HEK293T (cell line): ENCODE measurements at regions not wholly inside any gene's neighbourhood (a gene's known extent, or its start where the extent isn't known, plus 50 kb on each side); places are given as distances from the start of the nearest gene placed in this dataset.
A peak's percentile ranks its signal among the peaks of the same experiment; 100 is the strongest.
"Not testable (repeated sequence)": the region's sequence is repeated elsewhere in the genome, so short reads cannot be mapped to it uniquely, and the experiment has no call there.

Experiments used
- CTCF ChIA-PET: fragments of 350-600 bp; formaldehyde crosslinking; extraction: SDS; loops from one replicate; lab custom pipeline; 2021; ENCODE audit warnings: antibody characterized with exemption, inconsistent platforms; lab: Yijun Ruan, JAX
- POLR2A ChIA-PET: fragments of 350-600 bp; formaldehyde crosslinking; extraction: SDS; loops from one replicate; lab custom pipeline; 2020; ENCODE audit warnings: antibody characterized with exemption, inconsistent platforms; lab: Yijun Ruan, JAX
- DNase-seq: peaks from one replicate; pipeline ENCODE4 v3.0.0; 2012; ENCODE audit warnings: mixed read lengths; ENCODE audit errors: extremely low spot score
- ARNT ChIP-seq: fragments of 450-650 bp; IDR thresholded peaks from 2 replicates; pipeline ENCODE4 v1.6.1; 2017; ENCODE audit warnings: mild to moderate bottlenecking
- BHLHE40 ChIP-seq: fragments of 450-650 bp; IDR thresholded peaks from 2 replicates; pipeline ENCODE4 v1.6.1; 2016; ENCODE audit warnings: mild to moderate bottlenecking, moderate library complexity, borderline replicate concordance
- CTBP1 ChIP-seq: fragments of 450-650 bp; IDR thresholded peaks from 2 replicates; pipeline ENCODE4 v1.6.1; 2016; ENCODE audit warnings: borderline replicate concordance
- ELF4 ChIP-seq: fragments of 450-650 bp; IDR thresholded peaks from 2 replicates; pipeline ENCODE4 v1.6.1; 2017; ENCODE audit warnings: antibody characterized with exemption
- FOXA1 ChIP-seq: fragments of 450-650 bp; IDR thresholded peaks from 2 replicates; pipeline ENCODE4 v1.6.1; 2016; ENCODE audit warnings: mild to moderate bottlenecking
- FOXK2 ChIP-seq: fragments of 450-650 bp; IDR thresholded peaks from 2 replicates; pipeline ENCODE4 v1.6.1; 2016; ENCODE audit warnings: mild to moderate bottlenecking
- FOXM1 ChIP-seq: fragments of 450-650 bp; IDR thresholded peaks from 2 replicates; pipeline ENCODE4 v1.6.1; 2017; ENCODE audit warnings: mild to moderate bottlenecking, borderline replicate concordance
- HDGF ChIP-seq: fragments of 450-650 bp; IDR thresholded peaks from 2 replicates; pipeline ENCODE4 v1.6.1; 2017; ENCODE audit warnings: antibody characterized with exemption, borderline replicate concordance
- L3MBTL2 ChIP-seq: fragments of 450-650 bp; conservative IDR thresholded peaks from 2 replicates; pipeline ENCODE4 v1.6.1; 2016; ENCODE audit warnings: mild to moderate bottlenecking
- LEF1 ChIP-seq: fragments of 450-650 bp; IDR thresholded peaks from 2 replicates; pipeline ENCODE4 v1.6.1; 2017; ENCODE audit warnings: mild to moderate bottlenecking, borderline replicate concordance
- NFRKB ChIP-seq: fragments of 450-650 bp; IDR thresholded peaks from 2 replicates; pipeline ENCODE4 v1.6.1; 2016; ENCODE audit warnings: mild to moderate bottlenecking, moderate library complexity
- PKNOX1 ChIP-seq: fragments of 450-650 bp; IDR thresholded peaks from 2 replicates; pipeline ENCODE4 v1.6.1; 2016
- SP1 ChIP-seq: fragments of 450-650 bp; IDR thresholded peaks from 2 replicates; pipeline ENCODE4 v1.6.1; 2017
- SUZ12 ChIP-seq: fragments of 450-650 bp; IDR thresholded peaks from 2 replicates; pipeline ENCODE4 v1.6.1; 2016; ENCODE audit warnings: mild to moderate bottlenecking
- TARDBP ChIP-seq: fragments of 450-650 bp; IDR thresholded peaks from 2 replicates; pipeline ENCODE4 v1.6.1; 2016
- ZNF384 ChIP-seq: fragments of 450-650 bp; IDR thresholded peaks from 2 replicates; pipeline ENCODE4 v1.6.1; 2016

DNA sequence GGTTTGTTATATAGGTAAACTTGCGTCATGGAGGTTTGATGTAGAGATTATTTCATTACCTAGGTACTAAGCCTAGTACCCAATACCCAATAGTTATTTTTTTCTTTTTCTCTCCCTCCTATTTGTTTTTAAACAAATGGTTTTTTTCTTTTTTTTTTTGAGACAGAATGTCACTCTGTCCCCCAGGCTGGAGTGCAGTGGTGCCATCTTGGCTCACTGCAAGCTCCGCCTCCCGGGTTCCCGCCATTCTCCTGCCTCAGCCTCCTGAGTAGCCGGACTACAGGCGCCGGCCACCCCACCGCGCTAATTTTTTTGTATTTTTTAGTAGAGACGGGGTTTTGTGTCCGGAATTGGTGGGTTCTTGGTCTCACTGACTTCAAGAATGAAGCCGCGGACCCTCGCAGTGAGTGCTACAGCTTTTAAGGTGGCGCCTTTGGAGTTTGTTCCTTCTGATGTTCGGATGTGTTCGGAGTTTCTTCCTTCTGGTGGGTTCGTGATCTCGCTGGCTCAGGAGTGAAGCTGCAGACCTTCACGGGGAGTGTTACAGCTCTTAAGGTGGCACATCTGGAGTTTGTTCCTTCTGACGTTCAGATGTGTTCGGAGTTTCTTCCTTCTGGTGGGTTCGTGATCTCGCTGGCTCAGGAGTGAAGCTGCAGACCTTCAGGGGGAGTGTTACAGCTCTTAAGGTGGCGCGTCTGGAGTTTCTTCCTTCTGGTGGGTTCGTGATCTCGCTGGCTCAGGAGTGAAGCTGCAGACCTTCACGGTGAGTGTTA is 243.7 kb downstream of the PLA2G4A start:
- TF ChIP-seq L3MBTL2: peak; percentile 35; the same call in 1 of the 2 replicates
- POLR2A ChIA-PET, CTCF ChIA-PET, DNase-seq: not testable (repeated sequence)

DNA sequence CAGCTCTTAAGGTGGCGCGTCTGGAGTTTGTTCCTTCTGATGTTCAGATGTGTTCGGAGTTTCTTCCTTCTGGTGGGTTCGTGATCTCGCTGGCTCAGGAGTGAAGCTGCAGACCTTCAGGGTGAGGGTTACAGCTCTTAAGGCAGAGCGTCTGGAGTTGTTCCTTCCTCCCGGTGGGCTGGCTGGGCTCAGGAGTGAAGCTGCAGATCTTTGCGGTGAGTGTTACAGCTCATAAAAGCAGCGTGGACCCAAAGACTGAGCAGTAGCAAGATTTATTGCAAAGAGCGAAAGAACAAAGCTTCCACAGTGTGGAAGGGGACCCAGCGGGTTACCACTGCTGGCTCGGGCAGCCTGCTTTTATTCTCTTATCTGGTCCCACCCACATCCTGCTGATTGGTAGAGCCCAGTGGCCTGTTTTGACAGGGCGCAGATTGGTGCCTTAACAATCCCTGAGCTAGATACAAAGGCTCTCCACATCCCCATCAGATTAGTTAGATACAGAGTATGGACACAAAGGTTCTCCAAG is 244.3 kb downstream of the PLA2G4A start:
- DNase-seq, POLR2A ChIA-PET, CTCF ChIA-PET: not testable (repeated sequence)

- CTCF ChIA-PET, POLR2A ChIA-PET, DNase-seq: not testable (repeated sequence)
Observed at GRCh38 chr1:187073634-187074245, 245.0 kb downstream of the PLA2G4A start.

GRCh38 chr1:187074445-187075048 is 245.8 kb downstream of the PLA2G4A start:
- no peak for DNase-seq
- CTCF ChIA-PET: no interaction called here
- POLR2A ChIA-PET: no interaction called here
- TF ChIP-seq FOXM1: no peak
- no peak for TF ChIP-seq L3MBTL2
- TF ChIP-seq SUZ12: no peak
- TF ChIP-seq NFRKB: no peak
- TF ChIP-seq FOXK2: no peak
- TF ChIP-seq ELF4: no peak
- no peak for TF ChIP-seq LEF1
- no peak for TF ChIP-seq HDGF
- no peak for TF ChIP-seq TARDBP
- no peak for TF ChIP-seq CTBP1
- TF ChIP-seq FOXA1: no peak
- no peak for TF ChIP-seq PKNOX1
- no peak for TF ChIP-seq SP1
- no peak for TF ChIP-seq ZNF384
- no peak for TF ChIP-seq BHLHE40
- TF ChIP-seq ARNT: no peak

DNA sequence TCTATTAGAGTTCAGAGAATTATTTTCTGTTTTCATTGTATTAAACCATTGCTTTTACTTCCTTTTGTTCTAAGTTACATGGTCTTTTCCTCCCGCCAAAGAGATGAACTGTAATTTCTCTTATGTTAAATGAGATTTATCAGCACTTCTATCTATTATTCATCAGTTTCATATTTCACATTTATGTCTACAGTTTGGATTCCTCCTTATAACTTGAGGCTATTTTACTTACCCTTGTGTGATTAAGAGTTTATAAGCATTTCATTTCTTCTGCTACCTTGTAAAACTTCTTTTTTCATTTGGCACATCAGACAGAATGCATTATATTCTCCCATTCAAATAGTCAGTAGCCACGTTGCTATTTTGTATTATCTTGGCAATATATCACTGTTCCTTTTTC is 248.2 kb downstream of the PLA2G4A start:
- CTCF ChIA-PET: no interaction called here
- TF ChIP-seq SP1 (no peak), FOXM1 (no peak), NFRKB (no peak), HDGF (no peak), TARDBP (no peak), PKNOX1 (no peak), SUZ12 (no peak), FOXK2 (no peak), ARNT (no peak), ELF4 (no peak), BHLHE40 (no peak), LEF1 (no peak)
- POLR2A ChIA-PET: no interaction called here
- no peak for DNase-seq

DNA sequence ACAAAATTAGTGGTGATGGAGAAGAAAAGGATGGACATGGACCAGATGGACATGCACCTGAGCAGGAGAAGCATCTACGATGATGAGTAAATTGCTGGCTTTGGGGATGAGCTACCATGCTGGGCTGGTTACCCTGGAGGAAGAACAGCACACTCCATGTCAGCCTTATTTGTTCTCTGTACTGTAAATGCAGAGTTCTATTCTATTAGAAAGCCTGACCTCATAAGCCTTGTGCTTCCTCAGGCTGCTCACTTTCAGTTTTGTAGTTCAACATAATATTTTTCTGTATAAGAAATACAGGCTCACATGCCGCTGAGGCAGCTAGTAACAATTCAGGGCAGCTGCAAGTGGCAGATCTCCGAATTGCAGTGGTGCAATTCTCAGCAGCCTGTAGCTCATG is 249.6 kb downstream of the PLA2G4A start:
- TF ChIP-seq SP1: no peak
- no peak for TF ChIP-seq ELF4
- no peak for TF ChIP-seq LEF1
- TF ChIP-seq FOXK2: no peak
- TF ChIP-seq FOXA1: no peak
- TF ChIP-seq SUZ12: no peak
- TF ChIP-seq CTBP1: no peak
- TF ChIP-seq NFRKB: no peak
- POLR2A ChIA-PET: no interaction called here
- CTCF ChIA-PET: no interaction called here
- DNase-seq: no peak

DNA sequence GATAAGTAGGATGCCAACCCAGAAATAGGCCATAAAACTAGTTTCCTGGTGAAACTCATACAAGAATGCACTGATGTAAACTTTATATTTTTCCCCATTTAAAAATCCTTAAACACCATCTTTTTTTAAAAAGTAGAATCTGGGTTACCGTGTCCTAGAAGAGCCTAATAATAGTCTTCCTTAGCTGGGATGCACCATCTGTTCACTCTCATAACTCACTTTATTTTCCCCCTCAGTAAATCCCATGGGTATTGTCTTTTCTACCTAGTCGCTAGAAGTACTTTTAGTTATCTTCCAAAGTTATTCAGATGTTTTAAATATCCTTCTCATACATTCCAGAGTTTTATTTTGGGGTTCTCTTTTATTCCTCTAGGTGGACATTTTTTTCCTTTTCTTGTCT is 250.2 kb downstream of the PLA2G4A start:
- POLR2A ChIA-PET: no interaction called here
- no peak for DNase-seq

More for the DNA sequence above, 250.2 kb downstream of the PLA2G4A start:
- TF ChIP-seq SUZ12 (no peak), ARNT (no peak), FOXA1 (no peak), ZNF384 (no peak), FOXM1 (no peak)
- CTCF ChIA-PET: no interaction called here
